Stomach (tissue), 8 donors: ENCODE measurements at regions not wholly inside any gene's neighbourhood (a gene's known extent, or its start where the extent isn't known, plus 50 kb on each side); places are given as distances from the start of the nearest gene placed in this dataset.

Source experiments
- DNase-seq, 2 donors: peaks; one replicate each; pipeline versions ENCODE4 v3.0.0 to v3.0.0-alpha.2; 2013 to 2019
- H3K27ac ChIP-seq, 5 donors: fragments of 200-600 bp in 4 of 5; sonication (generic) in 4 of 5; one replicate each; pipeline ENCODE4 v1.5.1; 2013 to 2019; ENCODE audit warnings: mild to moderate bottlenecking in 1 of 5, moderate library complexity in 1 of 5
- H3K27me3 ChIP-seq, 3 donors: fragments of 200-600 bp; sonication (generic); one replicate each; pipeline ENCODE4 v1.5.1; 2017 to 2019; ENCODE audit warnings: mixed run types in 1 of 3
- H3K36me3 ChIP-seq, 4 donors: fragments of 200-600 bp; sonication (generic); 1 replicate in 3 of 4; 2 replicates in 1 of 4; pipeline ENCODE4 v1.5.1; 2016 to 2019
- H3K4me1 ChIP-seq, 4 donors: fragments of 200-600 bp; sonication (generic); one replicate each; pipeline ENCODE4 v1.5.1; 2016 to 2019
- H3K4me3 ChIP-seq, 4 donors: fragments of 200-600 bp; sonication (generic) in 3 of 4; one replicate each; pipeline ENCODE4 v1.5.1; 2016 to 2019; ENCODE audit warnings: mild to moderate bottlenecking in 1 of 4
- H3K9me3 ChIP-seq, 4 donors: fragments of 200-600 bp; sonication (generic); one replicate each; pipeline ENCODE4 v1.5.1; 2016 to 2019
- CTCF ChIP-seq, 7 experiments: fragments of 450-650 bp in 4 of 7; fragments of 200-600 bp in 3 of 7; sonication (generic) in 3 of 7; IDR thresholded peaks; one replicate each; pipeline ENCODE4 v1.5.1; 2016 to 2019; ENCODE audit warnings: antibody characterized with exemption in 7 of 7, control low read depth in 2 of 7, mild to moderate bottlenecking in 1 of 7
- EP300 ChIP-seq: sonication (generic); formaldehyde crosslinking; IDR thresholded peaks from one replicate; pipeline ENCODE4 v1.6.1; 2017; ENCODE audit warnings: antibody characterized with exemption
- POLR2A ChIP-seq, 4 donors: fragments of 450-650 bp; IDR thresholded peaks; one replicate each; pipeline ENCODE4 v1.6.1; 2016; ENCODE audit warnings: antibody characterized with exemption in 4 of 4, control low read depth in 2 of 4, mild to moderate bottlenecking in 1 of 4, moderate library complexity in 1 of 4
- POLR2AphosphoS5 ChIP-seq, 3 donors: sonication (generic); formaldehyde crosslinking; IDR thresholded peaks; one replicate each; pipeline ENCODE4 v1.6.1; 2016; ENCODE audit warnings: antibody characterized with exemption in 3 of 3
- WGBS, 5 donors: extraction: QIAGEN DNeasy Blood & Tissue Kit in 3 of 5; methylation state at CpG; one replicate each; pipeline versions ENCODE4 v1.1.5 to v1.1.7; 2013 to 2018; 5-methylcytosine and 5-hydroxymethylcytosine counted together
- intact Hi-C: fragments of 100-400 bp; cut with DNase I; formaldehyde crosslinking; loops from one replicate; pipeline ENCODE4 v1.15.1; 2023; ENCODE audit warnings: low total_unique reads
- donor health status: healthy with polysubstance abuse.
- donor health status: Bipolar disorder and iron deficiency.
- donor health status: healthy.

GRCh38 chr12:34604227-34604626, 581.9 kb downstream of the ALG10 start:
- H3K27me3 ChIP-seq, result no peaks in the 10 kb centered on the region
- H3K4me3 ChIP-seq, result no peak overlapping the region
- TF ChIP-seq POLR2AphosphoS5 (IDR thresholded peaks at IDR 0.05) (no peak), EP300 (no peak), POLR2A (IDR thresholded peaks at IDR 0.05) (no peak), CTCF (IDR thresholded peaks at IDR 0.05) (no peak)
- H3K4me1 ChIP-seq, result no peaks in the 10 kb centered on the region
- peaks cover 29 to 94% (median 91%) of the 10 kb centered on the region in 4 donors for H3K9me3 ChIP-seq
- intact Hi-C loops, result no loop called here
- WGBS, 5 donors, result 27 to 46% (median 32%) methylated on average over 7 of the region's 7 CpGs
- H3K27ac ChIP-seq, result no peak overlapping the region
- no peak for DNase-seq
- H3K36me3 ChIP-seq, result no peaks in the 10 kb centered on the region

- intact Hi-C loops, result no loop called here
- H3K9me3 ChIP-seq, result peaks cover 26 to 93% (median 87%) of the 10 kb centered on the region in 4 donors
- TF ChIP-seq EP300, result no peak
- no peak for TF ChIP-seq POLR2A (IDR thresholded peaks at IDR 0.05)
- no peak for TF ChIP-seq POLR2AphosphoS5 (IDR thresholded peaks at IDR 0.05)
- TF ChIP-seq CTCF (IDR thresholded peaks at IDR 0.05), result no peak
Measured at GRCh38 chr12:34604631-34605509, 582.6 kb downstream of the ALG10 start.

GRCh38 chr12:34605510-34605887, 583.2 kb downstream of the ALG10 start:
- intact Hi-C loops, result no loop called here
- 67 to 70% (median 69%) methylated on average over 15 of the region's 15 CpGs for WGBS, 5 donors
- no peak for DNase-seq

More at GRCh38 chr12:34604631-34605509, 582.6 kb downstream of the ALG10 start:
- Histone ChIP-seq H3K36me3 (no peaks in the 10 kb centered on the region), H3K27me3 (no peaks in the 10 kb centered on the region), H3K27ac (no peak overlapping the region), H3K4me3 (no peak overlapping the region), H3K4me1 (no peaks in the 10 kb centered on the region)
- 65 to 72% (median 70%) methylated on average over 37 of the region's 37 CpGs for WGBS, 5 donors
- DNase-seq, result no peak

More at GRCh38 chr12:34605510-34605887, 583.2 kb downstream of the ALG10 start:
- H3K4me3 ChIP-seq, result no peak overlapping the region
- H3K27ac ChIP-seq, result no peak overlapping the region
- H3K4me1 ChIP-seq, result no peaks in the 10 kb centered on the region
- H3K36me3 ChIP-seq, result no peaks in the 10 kb centered on the region
- H3K9me3 ChIP-seq, result peaks cover 26 to 92% (median 83%) of the 10 kb centered on the region in 4 donors
- H3K27me3 ChIP-seq, result no peaks in the 10 kb centered on the region
- TF ChIP-seq CTCF (IDR thresholded peaks at IDR 0.05) (no peak), POLR2AphosphoS5 (IDR thresholded peaks at IDR 0.05) (no peak), EP300 (no peak)
